H1 (cell line): ENCODE measurements at regions not wholly inside any gene's neighbourhood (a gene's known extent, or its start where the extent isn't known, plus 50 kb on each side); places are given as distances from the start of the nearest gene placed in this dataset.

Experiments used
- EZH2 ChIP-seq: fragments of 200-600 bp; sonication (generic); IDR thresholded peaks from 2 replicates; pipeline ENCODE4 v1.7.1; 2012; ENCODE audit warnings: low read depth, mild to moderate bottlenecking, moderate library complexity, low read length, inconsistent platforms; ENCODE audit not compliant: severe bottlenecking
- POLR2A ChIP-seq, 2 experiments: IDR thresholded peaks; 1 replicate in 1 of 2; 2 replicates in 1 of 2; pipeline ENCODE4 v1.6.1; 2011; ENCODE audit warnings: low read depth in 2 of 2, low read length in 2 of 2, mild to moderate bottlenecking in 2 of 2; ENCODE audit errors: control extremely low read depth in 1 of 2
- RAD21 ChIP-seq, 2 experiments: IDR thresholded peaks in 1 of 2; conservative IDR thresholded peaks in 1 of 2; 2 replicates each; pipeline ENCODE4 v1.6.1; 2011; ENCODE audit warnings: low read depth in 2 of 2, low read length in 2 of 2, improper control_type of control experiment in 1 of 2, inconsistent platforms in 1 of 2, mild to moderate bottlenecking in 1 of 2, moderate library complexity in 1 of 2
- RNF2 ChIP-seq: fragments of 200-900, 300-1000 bp; sonication (generic); IDR thresholded peaks from 2 replicates; pipeline ENCODE4 v1.7.1; 2016; ENCODE audit warnings: borderline replicate concordance, low read depth, mild to moderate bottlenecking, antibody characterized with exemption, low read length; ENCODE audit not compliant: poor library complexity, severe bottlenecking; ENCODE audit errors: missing control alignments
- SIN3A ChIP-seq, 2 experiments: IDR thresholded peaks in 1 of 2; conservative IDR thresholded peaks in 1 of 2; 2 replicates each; pipeline ENCODE4 v1.6.1; 2011 to 2012; ENCODE audit warnings: low read length in 2 of 2, improper control_type of control experiment in 1 of 2, low read depth in 1 of 2, mild to moderate bottlenecking in 1 of 2

- no peak for TF ChIP-seq RNF2
- TF ChIP-seq EZH2, result no peak
- TF ChIP-seq POLR2A (IDR thresholded peaks at IDR 0.05; ENCODE audit: control extremely low read depth in 1 of 2, low read depth in 2 of 2, low read length in 2 of 2), result no peak
- TF ChIP-seq SIN3A (conservative IDR thresholded peaks at IDR 0.05 in 1 of 2, IDR thresholded peaks at IDR 0.05 in 1 of 2; ENCODE audit: low read depth in 1 of 2, low read length in 2 of 2), result no peak
- no peak for TF ChIP-seq RAD21 (IDR thresholded peaks at IDR 0.05 in 1 of 2, conservative IDR thresholded peaks at IDR 0.05 in 1 of 2; ENCODE audit: low read depth in 2 of 2, low read length in 2 of 2)
These were observed 299.4 kb downstream of the LPIN1 start for GRCh38 chr2:12045864-12046291.
